ENCODE measurements at regions not wholly inside any gene's neighbourhood (a gene's known extent, or its start where the extent isn't known, plus 50 kb on each side); places are given as distances from the start of the nearest gene placed in this dataset.
"Not testable (repeated sequence)": the region's sequence is repeated elsewhere in the genome, so short reads cannot be mapped to it uniquely, and the experiment has no call there.

- no peak for DNase-seq (ENCODE audit: low read depth)
Measured at GRCh38 chr1:101410048-101410878, 173.4 kb downstream of the S1PR1 start.

GRCh38 chr1:101420406-101420805, 183.6 kb downstream of the S1PR1 start:
- no peak for DNase-seq (ENCODE audit: low read depth)

GRCh38 chr1:101428083-101428482, 191.3 kb downstream of the S1PR1 start:
- not testable (repeated sequence) for DNase-seq (ENCODE audit: low read depth)

- no peak for DNase-seq (ENCODE audit: low read depth)
Measured at GRCh38 chr1:101428562-101428961, 191.7 kb downstream of the S1PR1 start.

- no peak for DNase-seq (ENCODE audit: low read depth)
Measured at GRCh38 chr1:101431956-101432510, 195.2 kb downstream of the S1PR1 start.

- DNase-seq (ENCODE audit: low read depth) = no peak
Measured at GRCh38 chr1:101435831-101436511, 199.2 kb downstream of the S1PR1 start.

GRCh38 chr1:101437800-101438199, 201.0 kb downstream of the S1PR1 start:
- DNase-seq (ENCODE audit: low read depth) = no peak

GRCh38 chr1:101438359-101438758, 201.5 kb downstream of the S1PR1 start:
- DNase-seq (ENCODE audit: low read depth) = no peak

- DNase-seq (ENCODE audit: low read depth) = no peak
Measured at GRCh38 chr1:101440485-101440884, 203.7 kb downstream of the S1PR1 start.

GRCh38 chr1:101444381-101444780, 207.6 kb downstream of the S1PR1 start:
- no peak for DNase-seq (ENCODE audit: low read depth)

GRCh38 chr1:101444873-101445618, 208.2 kb downstream of the S1PR1 start:
- DNase-seq (ENCODE audit: low read depth) = no peak

GRCh38 chr1:101448018-101448417, 211.2 kb downstream of the S1PR1 start:
- DNase-seq (ENCODE audit: low read depth) = no peak

- not testable (repeated sequence) for DNase-seq (ENCODE audit: low read depth)
Measured at GRCh38 chr1:101450691-101451090, 213.9 kb downstream of the S1PR1 start.

- DNase-seq (ENCODE audit: low read depth) = no peak
Measured at GRCh38 chr1:101451888-101452287, 215.1 kb downstream of the S1PR1 start.

- no peak for DNase-seq (ENCODE audit: low read depth)
Measured at GRCh38 chr1:101452825-101453224, 216.0 kb downstream of the S1PR1 start.

GRCh38 chr1:101453844-101454243, 217.0 kb downstream of the S1PR1 start:
- DNase-seq (ENCODE audit: low read depth) = no peak

GRCh38 chr1:101455166-101455565, 218.3 kb downstream of the S1PR1 start:
- DNase-seq (ENCODE audit: low read depth) = no peak

- DNase-seq (ENCODE audit: low read depth) = no peak
Measured at GRCh38 chr1:101460739-101461138, 223.9 kb downstream of the S1PR1 start.

- DNase-seq (ENCODE audit: low read depth) = no peak
Measured at GRCh38 chr1:101463195-101463594, 226.4 kb downstream of the S1PR1 start.

GRCh38 chr1:101465941-101466340, 229.1 kb downstream of the S1PR1 start:
- no peak for DNase-seq (ENCODE audit: low read depth)

- no peak for DNase-seq (ENCODE audit: low read depth)
Measured at GRCh38 chr1:101474039-101474665, 237.3 kb downstream of the S1PR1 start.

GRCh38 chr1:101476541-101476940, 239.7 kb downstream of the S1PR1 start:
- no peak for DNase-seq (ENCODE audit: low read depth)

All from non-pigmented ciliary epithelial cell (primary cell).